A549 (cell line): ENCODE measurements at regions not wholly inside any gene's neighbourhood (a gene's known extent, or its start where the extent isn't known, plus 50 kb on each side); places are given as distances from the start of the nearest gene placed in this dataset.

ENCODE experiments used
- CBX8 ChIP-seq: fragments of 200-600 bp; sonication (generic); IDR thresholded peaks from 2 replicates; pipeline ENCODE4 v1.6.1; 2016
- CHD4 ChIP-seq: fragments of 200-600 bp; sonication (generic); IDR thresholded peaks from 2 replicates; pipeline ENCODE4 v1.6.1; 2016; ENCODE audit warnings: antibody characterized with exemption, mild to moderate bottlenecking, borderline replicate concordance
- CTCF ChIP-seq: fragments of >200 bp; sonication (Bioruptor Twin); formaldehyde crosslinking; IDR thresholded peaks from 3 replicates; pipeline ENCODE4 v1.5.1; 2016
- EHMT2 ChIP-seq: fragments of 200-600 bp; sonication (generic); IDR thresholded peaks from 2 replicates; pipeline ENCODE4 v1.6.1; 2016; ENCODE audit warnings: antibody characterized with exemption, low read depth, mild to moderate bottlenecking, moderate library complexity
- JUN ChIP-seq, 2 experiments: fragments of >200 bp; sonication (Bioruptor Twin); formaldehyde crosslinking; IDR thresholded peaks; 2 replicates in 1 of 2; 3 replicates in 1 of 2; pipeline ENCODE4 v1.6.1; 2016 to 2017
- NFE2L2 ChIP-seq: fragments of 150-350 bp; conservative IDR thresholded peaks from 2 replicates; pipeline ENCODE4 v1.6.1; 2014; ENCODE audit warnings: low read length
- POLR2A ChIP-seq: IDR thresholded peaks from 2 replicates; pipeline ENCODE4 v1.6.1; 2012; ENCODE audit warnings: mild to moderate bottlenecking, low read length
- RCOR1 ChIP-seq: fragments of 150-350 bp; IDR thresholded peaks from 2 replicates; pipeline ENCODE4 v1.6.1; 2014; ENCODE audit warnings: antibody characterized with exemption, low read length, low read depth
- SMC3 ChIP-seq: fragments of >200 bp; sonication (Bioruptor Twin); formaldehyde crosslinking; IDR thresholded peaks from 3 replicates; pipeline ENCODE4 v1.6.1; 2018; ENCODE audit warnings: inconsistent platforms
- ZFP36 ChIP-seq: fragments of 450-650 bp; IDR thresholded peaks from 2 replicates; pipeline ENCODE4 v1.6.1; 2014; ENCODE audit warnings: borderline replicate concordance; ENCODE audit not compliant: partially characterized antibody

GRCh38 chr5:107124376-107124775 is 546.4 kb downstream of the EFNA5 start:
- TF ChIP-seq SMC3 (no peak), CBX8 (no peak), EHMT2 (no peak), CTCF (no peak), POLR2A (no peak), ZFP36 (no peak), RCOR1 (no peak), CHD4 (no peak), JUN (IDR thresholded peaks at IDR 0.05) (no peak), NFE2L2 (no peak)
